Duodenal mucosa (tissue), 2 donors: ENCODE measurements at regions not wholly inside any gene's neighbourhood (a gene's known extent, or its start where the extent isn't known, plus 50 kb on each side); places are given as distances from the start of the nearest gene placed in this dataset.

Source experiments
- H3K27ac ChIP-seq: one replicate; pipeline ENCODE4 v1.7.0; 2013; ENCODE audit warnings: low read depth, low read length
- H3K27me3 ChIP-seq, 2 donors: one replicate each; pipeline ENCODE4 v1.7.0; 2013; ENCODE audit warnings: low read length in 2 of 2, control low read depth in 1 of 2; ENCODE audit not compliant: insufficient read depth in 2 of 2, control insufficient read depth in 1 of 2
- H3K36me3 ChIP-seq, 2 donors: one replicate each; pipeline ENCODE4 v1.7.0; 2013; ENCODE audit warnings: low read length in 2 of 2, control low read depth in 1 of 2; ENCODE audit not compliant: insufficient read depth in 2 of 2, control insufficient read depth in 1 of 2
- H3K4me1 ChIP-seq, 2 donors: one replicate each; pipeline ENCODE4 v1.7.0; 2013; ENCODE audit warnings: low read length in 2 of 2, control low read depth in 1 of 2; ENCODE audit not compliant: insufficient read depth in 2 of 2, control insufficient read depth in 1 of 2
- H3K4me3 ChIP-seq, 2 donors: one replicate each; pipeline ENCODE4 v1.7.0; 2013; ENCODE audit warnings: low read length in 2 of 2, low read depth in 1 of 2
- H3K9ac ChIP-seq, 2 donors: one replicate each; pipeline ENCODE4 v1.7.0; 2013; ENCODE audit warnings: low read length in 2 of 2, low read depth in 1 of 2
- H3K9me3 ChIP-seq, 2 donors: one replicate each; pipeline ENCODE4 v1.7.0; 2013; ENCODE audit warnings: low read length in 2 of 2, control low read depth in 1 of 2; ENCODE audit not compliant: control insufficient read depth in 1 of 2

DNA sequence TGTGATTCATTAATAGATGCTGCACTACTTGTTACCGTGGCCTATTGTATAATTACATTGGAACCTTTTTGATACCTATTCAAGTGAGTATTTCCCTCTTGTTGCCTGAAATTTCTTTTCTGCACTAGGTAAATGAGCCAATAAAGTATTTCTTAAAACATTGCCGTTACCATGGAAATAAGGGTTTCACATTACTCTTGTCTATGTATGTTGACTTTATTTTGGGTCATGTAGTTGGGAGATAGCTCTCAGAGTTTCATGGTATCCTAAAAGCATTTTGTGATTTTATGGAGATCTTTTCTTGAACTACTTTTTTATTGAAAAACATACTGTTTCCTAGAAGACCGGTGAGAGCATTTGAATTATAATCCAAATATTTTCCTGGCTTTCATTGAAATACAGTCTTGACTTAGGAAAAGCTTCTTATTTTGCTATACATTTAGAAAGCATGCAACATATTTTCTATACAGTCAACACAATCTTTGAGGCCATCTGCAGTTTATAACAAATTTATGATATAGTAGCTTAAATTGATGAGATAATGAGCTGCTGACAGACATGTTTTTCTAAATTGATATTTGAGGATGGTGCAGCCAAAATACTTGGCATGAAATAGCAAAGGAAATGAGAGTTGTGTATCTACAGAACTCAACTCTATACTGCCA, 650.4 kb downstream of the RFPL4B start:
- no peak overlapping the region for H3K4me3 ChIP-seq
- H3K27me3 ChIP-seq = no peaks in the 10 kb centered on the region
- H3K27ac ChIP-seq = no peak overlapping the region
- no peaks in the 10 kb centered on the region for H3K4me1 ChIP-seq
- H3K9me3 ChIP-seq = no peaks in the 10 kb centered on the region
- H3K36me3 ChIP-seq = no peaks in the 10 kb centered on the region
- H3K9ac ChIP-seq = no peak overlapping the region

DNA sequence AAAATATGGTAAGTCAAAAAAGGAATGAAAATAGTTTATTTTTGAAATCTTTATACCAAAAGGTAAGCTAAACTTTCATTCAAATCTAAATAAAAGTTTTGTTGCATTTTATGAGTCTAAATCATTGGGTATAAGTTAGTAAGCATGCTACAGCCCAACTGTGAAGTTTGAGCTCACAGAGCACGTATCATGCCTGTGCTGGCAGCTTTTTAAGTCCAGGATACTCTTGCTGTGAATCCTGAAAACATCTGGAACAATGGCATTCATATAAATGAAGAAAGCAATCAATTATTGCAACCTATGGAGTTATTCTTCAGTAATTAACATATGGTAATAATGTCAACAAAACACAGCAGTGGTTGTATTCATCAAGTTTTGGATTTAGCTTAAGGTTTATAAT, 656.9 kb downstream of the RFPL4B start:
- Histone ChIP-seq H3K27ac (no peak overlapping the region), H3K27me3 (no peaks in the 10 kb centered on the region), H3K9ac (no peak overlapping the region), H3K9me3 (no peaks in the 10 kb centered on the region), H3K4me3 (no peak overlapping the region), H3K4me1 (no peaks in the 10 kb centered on the region), H3K36me3 (no peaks in the 10 kb centered on the region)

DNA sequence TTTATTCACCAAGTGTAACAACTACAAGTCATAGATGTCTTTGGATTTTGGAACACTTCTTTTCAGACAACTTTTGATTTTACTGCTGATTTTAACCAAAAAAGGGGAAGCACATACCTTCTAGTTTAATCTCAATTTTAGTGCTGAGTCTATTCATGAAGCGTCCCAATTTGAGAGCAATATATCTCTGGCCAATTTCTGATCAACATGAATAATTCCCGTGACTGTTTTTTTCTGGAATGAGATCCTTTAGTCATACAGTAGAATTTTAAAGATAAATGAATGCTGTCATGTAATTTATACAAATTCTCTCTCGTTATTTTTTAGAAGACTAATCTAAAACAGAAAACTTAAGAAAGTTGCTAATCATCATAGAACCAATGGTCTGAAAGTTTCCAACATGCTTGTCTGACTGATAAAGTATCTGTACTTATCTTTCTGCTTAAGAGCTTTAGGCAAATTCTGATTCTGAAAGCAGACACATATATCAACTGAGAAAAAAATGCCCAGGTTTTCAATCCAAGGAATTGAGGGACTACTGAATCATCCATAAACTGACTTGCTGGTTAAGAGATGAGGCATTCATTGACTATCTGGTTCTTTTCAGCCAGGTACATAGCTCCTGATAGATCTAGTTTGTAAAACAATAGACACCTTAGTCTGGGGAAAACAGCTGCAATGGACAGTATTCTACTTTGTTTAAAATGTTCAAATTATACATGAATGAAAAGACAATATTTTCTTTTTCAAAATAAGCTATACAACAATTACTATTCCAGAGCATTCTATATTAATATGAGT, 657.5 kb downstream of the RFPL4B start:
- Histone ChIP-seq H3K36me3 (no peaks in the 10 kb centered on the region), H3K4me3 (no peak overlapping the region), H3K9ac (no peak overlapping the region), H3K27me3 (no peaks in the 10 kb centered on the region), H3K27ac (no peak overlapping the region), H3K9me3 (no peaks in the 10 kb centered on the region), H3K4me1 (no peaks in the 10 kb centered on the region)

DNA sequence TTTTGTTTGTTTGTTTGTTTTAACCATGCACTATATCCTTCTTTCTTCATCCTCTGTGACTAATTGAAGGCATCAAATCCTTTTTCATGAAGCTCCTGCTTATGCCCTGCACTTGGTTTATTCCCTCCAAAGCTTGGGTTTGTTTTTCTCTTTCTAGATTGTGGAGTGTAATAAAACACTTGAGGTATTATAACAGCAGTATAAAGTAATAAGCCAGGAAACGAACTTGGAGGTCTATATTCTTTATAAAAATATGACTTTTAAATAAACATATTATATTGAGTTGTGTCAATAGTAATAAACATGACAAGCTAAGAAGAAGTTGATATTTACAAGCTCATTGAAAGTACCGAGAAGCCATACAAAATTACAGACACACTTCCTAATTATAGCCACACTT, 659.4 kb downstream of the RFPL4B start:
- Histone ChIP-seq H3K36me3 (no peaks in the 10 kb centered on the region), H3K27ac (no peak overlapping the region), H3K4me3 (no peak overlapping the region), H3K4me1 (no peaks in the 10 kb centered on the region), H3K9me3 (no peaks in the 10 kb centered on the region), H3K9ac (no peak overlapping the region), H3K27me3 (no peaks in the 10 kb centered on the region)

DNA sequence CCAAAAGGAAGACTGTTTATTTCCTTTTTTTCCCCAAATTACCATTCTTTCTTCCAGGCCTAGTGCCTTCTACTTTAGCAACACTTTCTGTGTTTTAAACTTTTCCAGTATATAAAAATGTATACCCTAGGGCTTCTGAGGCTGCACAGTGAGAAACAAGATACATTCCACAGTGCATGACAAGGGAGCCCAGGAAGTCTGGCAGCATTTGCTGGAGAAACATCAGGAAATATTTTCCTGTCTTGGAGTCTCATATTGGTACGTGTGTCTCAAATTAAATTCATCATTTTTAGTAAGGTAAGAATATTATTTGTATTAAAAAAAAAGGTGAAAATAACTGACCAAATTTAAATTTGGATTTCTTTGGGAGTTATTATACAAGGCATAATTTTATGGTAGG, 662.6 kb downstream of the RFPL4B start:
- Histone ChIP-seq H3K4me1 (no peaks in the 10 kb centered on the region), H3K36me3 (no peaks in the 10 kb centered on the region), H3K27ac (no peak overlapping the region), H3K4me3 (no peak overlapping the region), H3K9me3 (no peaks in the 10 kb centered on the region), H3K9ac (no peak overlapping the region), H3K27me3 (no peaks in the 10 kb centered on the region)

DNA sequence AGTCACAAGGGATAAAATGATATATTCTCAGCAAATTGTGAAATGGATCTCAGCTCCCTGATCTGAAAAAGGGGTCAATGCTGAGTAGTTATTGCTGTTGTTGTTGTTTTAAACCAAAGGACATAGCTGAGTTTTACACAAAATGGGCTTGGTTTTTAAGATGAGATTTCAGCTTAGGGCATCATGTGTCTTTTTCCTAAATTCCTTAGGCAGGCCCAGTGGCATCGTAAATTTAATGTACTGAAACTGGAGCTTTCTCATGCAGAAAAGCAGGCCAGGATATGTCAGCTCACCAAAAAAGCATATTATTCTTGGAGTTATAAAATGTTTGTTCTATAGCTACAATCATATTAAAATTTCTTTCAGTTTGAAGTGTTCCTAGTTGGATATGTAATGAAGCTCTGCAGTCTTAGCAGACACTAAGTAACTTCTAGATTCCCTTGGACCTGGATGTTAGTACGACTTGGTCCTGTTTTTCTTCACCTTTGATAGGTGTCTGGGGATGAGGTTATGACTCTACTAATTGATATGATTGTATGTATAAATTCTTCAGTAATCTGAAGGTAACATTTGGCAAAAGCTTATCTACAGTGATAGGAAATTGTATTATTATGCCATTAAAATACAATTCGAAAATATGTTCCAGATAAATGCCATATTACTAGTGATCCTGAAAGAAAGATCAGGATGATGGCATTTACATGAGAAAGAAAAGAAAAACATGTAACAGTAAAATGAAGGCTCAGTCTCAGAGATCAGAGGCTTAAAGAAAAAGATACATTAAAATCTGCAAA, 663.3 kb downstream of the RFPL4B start:
- no peaks in the 10 kb centered on the region for H3K36me3 ChIP-seq
- no peak overlapping the region for H3K9ac ChIP-seq
- no peaks in the 10 kb centered on the region for H3K4me1 ChIP-seq
- H3K27me3 ChIP-seq = no peaks in the 10 kb centered on the region
- H3K4me3 ChIP-seq = no peak overlapping the region
- H3K27ac ChIP-seq = no peak overlapping the region
- no peaks in the 10 kb centered on the region for H3K9me3 ChIP-seq

DNA sequence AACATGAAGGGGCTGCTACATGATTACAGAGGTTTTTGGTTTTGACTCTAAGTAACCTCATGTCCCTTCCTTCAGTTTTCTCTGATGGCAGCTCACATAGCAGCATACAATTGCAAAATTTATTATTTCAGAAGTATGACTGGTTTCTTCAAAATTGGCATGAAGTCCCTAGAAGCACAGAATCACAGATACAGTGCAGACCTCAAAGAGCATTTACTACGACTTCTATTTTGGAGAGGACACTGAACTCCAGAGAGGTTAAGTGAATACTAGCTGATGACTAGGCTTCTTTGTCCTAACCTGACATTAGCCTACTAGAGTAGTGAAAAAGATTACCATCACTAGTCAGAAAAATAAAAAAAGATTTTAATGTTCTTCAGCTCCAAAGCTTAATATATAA, 664.3 kb downstream of the RFPL4B start:
- Histone ChIP-seq H3K9me3 (no peaks in the 10 kb centered on the region), H3K9ac (no peak overlapping the region), H3K4me3 (no peak overlapping the region), H3K4me1 (no peaks in the 10 kb centered on the region), H3K36me3 (no peaks in the 10 kb centered on the region), H3K27me3 (no peaks in the 10 kb centered on the region), H3K27ac (no peak overlapping the region)

DNA sequence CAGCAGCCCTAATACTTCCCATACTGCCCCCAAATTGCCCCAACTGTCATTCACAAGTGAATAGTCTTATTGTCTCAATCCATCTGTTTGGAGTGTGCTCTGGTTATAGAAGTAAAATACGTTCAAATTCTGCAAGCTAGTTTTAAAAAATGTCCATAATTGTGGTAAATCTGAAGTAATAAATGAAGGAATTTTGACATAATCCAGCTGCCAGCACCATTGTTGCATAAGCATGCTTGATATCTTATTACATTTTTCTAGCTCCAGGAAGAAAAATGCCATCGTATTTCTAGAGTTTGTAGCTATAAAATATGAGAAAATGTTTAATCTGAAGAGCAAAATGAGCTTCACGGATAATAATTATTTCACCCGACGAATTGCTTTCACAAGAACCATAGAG, 664.7 kb downstream of the RFPL4B start:
- Histone ChIP-seq H3K4me3 (no peak overlapping the region), H3K36me3 (no peaks in the 10 kb centered on the region), H3K4me1 (no peaks in the 10 kb centered on the region)

DNA sequence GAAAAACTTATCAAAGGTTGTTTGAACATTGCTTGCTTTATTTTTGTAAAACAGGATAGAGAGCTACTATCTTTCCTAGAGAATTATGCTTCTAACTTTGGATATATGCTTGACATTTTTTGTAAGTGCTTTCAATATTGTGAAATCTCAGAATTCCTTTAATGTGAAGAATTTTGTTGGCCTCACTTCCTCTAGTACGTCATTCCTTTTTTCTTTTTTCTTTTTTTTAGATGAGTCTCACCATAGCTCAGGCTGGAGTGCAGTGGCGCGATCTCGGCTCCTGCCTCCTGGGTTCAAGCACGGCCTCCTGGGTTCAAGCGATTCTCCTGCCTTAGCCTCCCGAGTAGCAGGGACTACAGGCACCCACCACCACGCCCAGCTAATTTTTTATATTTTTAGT, 668.1 kb downstream of the RFPL4B start:
- no peak overlapping the region for H3K9ac ChIP-seq
- H3K4me3 ChIP-seq = no peak overlapping the region
- H3K27ac ChIP-seq = no peak overlapping the region
- no peaks in the 10 kb centered on the region for H3K4me1 ChIP-seq
- no peaks in the 10 kb centered on the region for H3K36me3 ChIP-seq
- no peaks in the 10 kb centered on the region for H3K9me3 ChIP-seq
- no peaks in the 10 kb centered on the region for H3K27me3 ChIP-seq

More for the DNA sequence above, 664.7 kb downstream of the RFPL4B start:
- H3K27ac ChIP-seq = no peak overlapping the region
- no peak overlapping the region for H3K9ac ChIP-seq
- no peaks in the 10 kb centered on the region for H3K9me3 ChIP-seq
- no peaks in the 10 kb centered on the region for H3K27me3 ChIP-seq

DNA sequence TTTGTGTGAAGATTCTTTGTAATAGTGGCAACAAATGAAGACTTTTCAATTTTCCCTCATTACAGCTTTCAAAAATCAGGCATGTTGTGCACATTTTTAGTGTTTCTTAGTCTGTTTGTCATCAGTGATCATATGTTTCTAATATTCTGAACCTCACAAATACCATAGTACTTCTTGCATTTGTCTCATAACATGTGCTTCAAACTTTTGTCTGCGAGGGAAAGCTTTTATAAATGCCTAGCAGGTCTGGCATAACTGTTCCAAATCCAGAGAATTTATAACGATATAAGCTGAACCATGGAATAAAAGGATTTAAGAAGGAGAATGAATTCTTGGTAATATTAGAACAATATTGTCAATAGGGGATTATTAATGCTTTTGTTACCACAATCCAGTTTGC, 670.2 kb downstream of the RFPL4B start:
- Histone ChIP-seq H3K4me1 (no peaks in the 10 kb centered on the region), H3K27ac (no peak overlapping the region), H3K27me3 (no peaks in the 10 kb centered on the region), H3K36me3 (no peaks in the 10 kb centered on the region), H3K9me3 (no peaks in the 10 kb centered on the region), H3K4me3 (no peak overlapping the region), H3K9ac (no peak overlapping the region)
